ENCODE measurements at regions not wholly inside any gene's neighbourhood (a gene's known extent, or its start where the extent isn't known, plus 50 kb on each side); places are given as distances from the start of the nearest gene placed in this dataset.

DNA sequence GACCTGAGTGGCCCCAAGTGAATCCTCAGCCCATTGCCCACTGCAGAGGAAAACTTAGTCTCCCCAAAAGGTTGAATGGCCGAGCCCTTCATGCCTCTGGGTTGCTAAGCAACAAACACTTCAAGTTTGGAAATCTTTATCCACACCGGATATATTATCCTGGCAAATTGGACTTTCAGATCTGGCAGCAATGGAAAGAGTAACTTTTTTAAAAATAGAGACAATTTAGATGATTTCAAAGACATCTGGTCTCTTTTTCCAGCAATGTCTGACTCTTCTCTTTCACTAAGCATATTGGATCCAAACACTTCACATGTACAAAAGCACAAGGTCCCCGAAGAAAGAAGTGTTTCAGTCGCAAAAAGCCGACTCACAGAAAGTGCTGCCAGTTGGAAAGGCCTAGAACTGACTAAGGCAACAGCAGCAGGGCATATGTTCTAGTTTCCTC, 505.3 kb downstream of the SOX6 start:
- Histone ChIP-seq H3K4me3 (ENCODE audit: low read length in 2 of 2) (no peak overlapping the region), H3K4me1 (ENCODE audit: control insufficient read depth in 2 of 2, insufficient read depth in 2 of 2, low read length in 2 of 2) (no peaks in the 10 kb centered on the region), H3K27ac (ENCODE audit: low read depth in 2 of 2, low read length in 2 of 2) (no peak overlapping the region), H3K27me3 (ENCODE audit: control insufficient read depth in 2 of 2, insufficient read depth in 2 of 2, low read length in 2 of 2) (no peaks in the 10 kb centered on the region), H3K9ac (ENCODE audit: low read depth in 1 of 2, low read length in 2 of 2) (no peak overlapping the region), H3K9me3 (ENCODE audit: control insufficient read depth in 2 of 2, low read length in 2 of 2) (no peaks in the 10 kb centered on the region), H3K36me3 (ENCODE audit: control insufficient read depth in 2 of 2, insufficient read depth in 2 of 2, low read length in 2 of 2) (no peaks in the 10 kb centered on the region)

DNA sequence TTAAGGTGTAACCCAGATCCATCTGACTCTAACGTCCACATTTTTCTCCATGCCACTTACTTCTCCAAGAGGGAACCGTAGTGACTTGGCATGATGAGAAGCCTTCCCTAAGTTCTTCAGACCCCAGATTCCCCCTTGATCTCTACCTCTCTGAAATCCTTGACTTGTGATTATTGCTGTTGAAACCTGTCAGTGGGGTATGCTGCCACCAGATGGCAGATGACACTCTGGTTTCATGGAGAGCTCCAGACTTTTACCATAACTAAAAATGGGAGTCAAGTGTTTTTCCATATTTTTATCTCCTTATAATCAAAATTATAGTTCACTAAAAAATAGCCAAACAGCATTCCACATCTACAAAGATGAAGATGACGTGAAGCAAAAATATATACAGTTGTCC, 504.2 kb downstream of the SOX6 start:
- no peak overlapping the region for H3K9ac ChIP-seq (ENCODE audit: low read depth in 1 of 2, low read length in 2 of 2)
- H3K9me3 ChIP-seq (ENCODE audit: control insufficient read depth in 2 of 2, low read length in 2 of 2) = no peaks in the 10 kb centered on the region
- H3K36me3 ChIP-seq (ENCODE audit: control insufficient read depth in 2 of 2, insufficient read depth in 2 of 2, low read length in 2 of 2) = no peaks in the 10 kb centered on the region
- H3K4me3 ChIP-seq (ENCODE audit: low read length in 2 of 2) = no peak overlapping the region
- no peaks in the 10 kb centered on the region for H3K27me3 ChIP-seq (ENCODE audit: control insufficient read depth in 2 of 2, insufficient read depth in 2 of 2, low read length in 2 of 2)
- H3K4me1 ChIP-seq (ENCODE audit: control insufficient read depth in 2 of 2, insufficient read depth in 2 of 2, low read length in 2 of 2) = no peaks in the 10 kb centered on the region
- H3K27ac ChIP-seq (ENCODE audit: low read depth in 2 of 2, low read length in 2 of 2) = no peak overlapping the region

DNA sequence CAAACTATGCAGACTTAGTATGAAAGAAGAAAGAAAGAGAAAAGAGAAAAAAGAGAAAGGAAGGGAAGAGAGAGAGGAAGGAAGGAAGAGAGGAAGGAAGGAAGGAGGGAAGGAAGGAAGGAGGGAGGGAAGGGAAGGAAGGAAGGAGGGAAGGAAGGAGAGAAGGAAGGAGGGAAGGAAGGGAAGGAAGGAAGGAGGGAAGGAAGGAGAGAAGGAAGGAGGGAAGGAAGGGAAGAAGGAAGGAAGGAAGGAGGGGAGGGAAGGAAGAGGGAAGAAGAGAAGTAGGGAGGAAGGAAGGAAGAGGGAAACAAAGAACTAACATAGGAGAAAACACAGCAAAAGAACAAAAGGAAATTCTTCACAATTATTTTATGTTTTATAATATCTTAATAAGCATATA, 502.1 kb downstream of the SOX6 start:
- H3K4me3 ChIP-seq (ENCODE audit: low read length in 2 of 2) = no peak overlapping the region
- no peaks in the 10 kb centered on the region for H3K27me3 ChIP-seq (ENCODE audit: control insufficient read depth in 2 of 2, insufficient read depth in 2 of 2, low read length in 2 of 2)
- no peak overlapping the region for H3K27ac ChIP-seq (ENCODE audit: low read depth in 2 of 2, low read length in 2 of 2)
- no peaks in the 10 kb centered on the region for H3K4me1 ChIP-seq (ENCODE audit: control insufficient read depth in 2 of 2, insufficient read depth in 2 of 2, low read length in 2 of 2)
- no peak overlapping the region for H3K9ac ChIP-seq (ENCODE audit: low read depth in 1 of 2, low read length in 2 of 2)
- no peaks in the 10 kb centered on the region for H3K9me3 ChIP-seq (ENCODE audit: control insufficient read depth in 2 of 2, low read length in 2 of 2)
- no peaks in the 10 kb centered on the region for H3K36me3 ChIP-seq (ENCODE audit: control insufficient read depth in 2 of 2, insufficient read depth in 2 of 2, low read length in 2 of 2)

DNA sequence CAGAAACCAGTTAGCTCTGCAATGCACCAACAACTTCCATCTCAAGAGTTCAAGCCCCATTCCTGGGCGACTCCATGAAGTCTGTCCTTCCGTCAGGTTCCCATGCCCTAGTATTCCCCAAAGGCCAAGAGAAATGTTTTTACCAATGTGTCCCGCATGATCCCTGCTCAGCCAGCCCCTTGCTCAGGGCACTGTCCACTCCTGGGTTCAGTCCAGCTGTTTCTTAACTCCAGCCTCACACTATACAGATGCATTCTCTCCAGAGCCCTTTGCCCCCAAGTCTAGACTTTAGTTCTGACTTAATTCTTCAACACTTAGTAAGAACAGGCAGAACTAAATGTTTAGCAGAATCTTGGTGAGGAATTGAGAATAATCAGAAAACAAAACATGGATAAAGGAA, 497.5 kb downstream of the SOX6 start:
- Histone ChIP-seq H3K9ac (ENCODE audit: low read depth in 1 of 2, low read length in 2 of 2) (no peak overlapping the region), H3K27ac (ENCODE audit: low read depth in 2 of 2, low read length in 2 of 2) (no peak overlapping the region), H3K9me3 (ENCODE audit: control insufficient read depth in 2 of 2, low read length in 2 of 2) (no peaks in the 10 kb centered on the region), H3K27me3 (ENCODE audit: control insufficient read depth in 2 of 2, insufficient read depth in 2 of 2, low read length in 2 of 2) (no peaks in the 10 kb centered on the region), H3K4me3 (ENCODE audit: low read length in 2 of 2) (no peak overlapping the region), H3K36me3 (ENCODE audit: control insufficient read depth in 2 of 2, insufficient read depth in 2 of 2, low read length in 2 of 2) (no peaks in the 10 kb centered on the region), H3K4me1 (ENCODE audit: control insufficient read depth in 2 of 2, insufficient read depth in 2 of 2, low read length in 2 of 2) (no peaks in the 10 kb centered on the region)

DNA sequence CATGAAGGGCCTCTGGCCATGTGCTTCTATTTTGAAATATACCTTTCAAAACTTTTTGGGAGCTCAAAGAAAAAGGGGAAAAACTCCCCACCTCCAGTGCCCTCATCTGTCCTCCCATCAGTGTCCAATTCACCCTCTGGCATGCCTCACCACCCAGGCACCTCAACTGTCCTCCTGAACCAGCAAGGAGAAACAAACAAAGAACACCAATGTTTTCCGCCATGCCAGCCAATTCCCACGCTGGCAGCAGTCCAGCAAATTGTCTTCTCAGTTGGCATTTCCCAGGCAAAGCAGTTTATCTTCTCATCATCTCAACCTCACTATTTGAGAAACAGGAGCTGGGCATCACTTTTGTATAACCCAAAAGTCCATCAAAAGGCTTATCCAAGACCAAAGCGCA, 496.9 kb downstream of the SOX6 start:
- no peaks in the 10 kb centered on the region for H3K27me3 ChIP-seq (ENCODE audit: control insufficient read depth in 2 of 2, insufficient read depth in 2 of 2, low read length in 2 of 2)
- no peaks in the 10 kb centered on the region for H3K36me3 ChIP-seq (ENCODE audit: control insufficient read depth in 2 of 2, insufficient read depth in 2 of 2, low read length in 2 of 2)
- no peak overlapping the region for H3K9ac ChIP-seq (ENCODE audit: low read depth in 1 of 2, low read length in 2 of 2)
- no peak overlapping the region for H3K27ac ChIP-seq (ENCODE audit: low read depth in 2 of 2, low read length in 2 of 2)
- no peaks in the 10 kb centered on the region for H3K9me3 ChIP-seq (ENCODE audit: control insufficient read depth in 2 of 2, low read length in 2 of 2)
- no peak overlapping the region for H3K4me3 ChIP-seq (ENCODE audit: low read length in 2 of 2)
- H3K4me1 ChIP-seq (ENCODE audit: control insufficient read depth in 2 of 2, insufficient read depth in 2 of 2, low read length in 2 of 2) = no peaks in the 10 kb centered on the region

DNA sequence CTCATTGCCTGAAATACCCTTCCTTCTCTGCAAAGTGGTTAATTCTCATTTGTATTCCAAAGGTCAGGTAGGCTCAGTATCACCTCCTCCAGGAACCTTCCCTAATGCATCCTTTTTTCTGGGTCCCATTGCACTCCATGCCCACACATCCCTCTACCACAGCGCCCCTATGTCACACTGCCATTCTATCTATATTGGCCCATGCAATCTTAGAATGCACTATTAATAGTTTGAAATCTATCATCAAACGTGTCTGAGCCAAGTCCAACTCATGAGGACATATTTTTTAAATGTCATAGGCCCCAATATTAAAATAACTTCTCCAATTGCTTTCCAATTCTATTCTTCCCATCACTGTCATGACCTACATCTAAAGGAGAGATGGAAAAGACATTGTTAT, 495.1 kb downstream of the SOX6 start:
- Histone ChIP-seq H3K27ac (ENCODE audit: low read depth in 2 of 2, low read length in 2 of 2) (no peak overlapping the region), H3K9me3 (ENCODE audit: control insufficient read depth in 2 of 2, low read length in 2 of 2) (no peaks in the 10 kb centered on the region), H3K4me3 (ENCODE audit: low read length in 2 of 2) (no peak overlapping the region), H3K36me3 (ENCODE audit: control insufficient read depth in 2 of 2, insufficient read depth in 2 of 2, low read length in 2 of 2) (no peaks in the 10 kb centered on the region), H3K27me3 (ENCODE audit: control insufficient read depth in 2 of 2, insufficient read depth in 2 of 2, low read length in 2 of 2) (no peaks in the 10 kb centered on the region), H3K9ac (ENCODE audit: low read depth in 1 of 2, low read length in 2 of 2) (no peak overlapping the region), H3K4me1 (ENCODE audit: control insufficient read depth in 2 of 2, insufficient read depth in 2 of 2, low read length in 2 of 2) (no peaks in the 10 kb centered on the region)

DNA sequence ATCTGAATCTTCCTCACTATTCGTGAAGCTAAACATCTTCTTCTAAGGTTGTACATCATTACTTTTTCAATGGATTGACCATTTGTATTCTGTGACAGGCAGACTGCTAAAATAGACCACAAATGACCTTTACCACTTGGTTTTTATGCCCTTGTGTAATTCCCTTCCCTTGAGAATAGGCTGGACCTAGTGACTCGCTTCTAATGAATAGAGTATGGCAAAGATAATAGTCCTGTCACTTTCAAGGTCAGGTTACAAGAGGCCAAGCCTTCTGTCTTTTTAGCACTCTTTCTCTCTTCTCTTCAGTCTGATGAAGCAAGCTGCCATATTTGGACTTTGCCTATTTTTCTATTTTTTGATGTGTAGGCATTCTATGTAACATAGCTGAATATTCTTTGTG, 492.9 kb downstream of the SOX6 start:
- Histone ChIP-seq H3K27me3 (ENCODE audit: control insufficient read depth in 2 of 2, insufficient read depth in 2 of 2, low read length in 2 of 2) (no peaks in the 10 kb centered on the region), H3K4me1 (ENCODE audit: control insufficient read depth in 2 of 2, insufficient read depth in 2 of 2, low read length in 2 of 2) (no peaks in the 10 kb centered on the region), H3K9me3 (ENCODE audit: control insufficient read depth in 2 of 2, low read length in 2 of 2) (no peaks in the 10 kb centered on the region), H3K36me3 (ENCODE audit: control insufficient read depth in 2 of 2, insufficient read depth in 2 of 2, low read length in 2 of 2) (no peaks in the 10 kb centered on the region), H3K4me3 (ENCODE audit: low read length in 2 of 2) (no peak overlapping the region), H3K9ac (ENCODE audit: low read depth in 1 of 2, low read length in 2 of 2) (no peak overlapping the region), H3K27ac (ENCODE audit: low read depth in 2 of 2, low read length in 2 of 2) (no peak overlapping the region)

DNA sequence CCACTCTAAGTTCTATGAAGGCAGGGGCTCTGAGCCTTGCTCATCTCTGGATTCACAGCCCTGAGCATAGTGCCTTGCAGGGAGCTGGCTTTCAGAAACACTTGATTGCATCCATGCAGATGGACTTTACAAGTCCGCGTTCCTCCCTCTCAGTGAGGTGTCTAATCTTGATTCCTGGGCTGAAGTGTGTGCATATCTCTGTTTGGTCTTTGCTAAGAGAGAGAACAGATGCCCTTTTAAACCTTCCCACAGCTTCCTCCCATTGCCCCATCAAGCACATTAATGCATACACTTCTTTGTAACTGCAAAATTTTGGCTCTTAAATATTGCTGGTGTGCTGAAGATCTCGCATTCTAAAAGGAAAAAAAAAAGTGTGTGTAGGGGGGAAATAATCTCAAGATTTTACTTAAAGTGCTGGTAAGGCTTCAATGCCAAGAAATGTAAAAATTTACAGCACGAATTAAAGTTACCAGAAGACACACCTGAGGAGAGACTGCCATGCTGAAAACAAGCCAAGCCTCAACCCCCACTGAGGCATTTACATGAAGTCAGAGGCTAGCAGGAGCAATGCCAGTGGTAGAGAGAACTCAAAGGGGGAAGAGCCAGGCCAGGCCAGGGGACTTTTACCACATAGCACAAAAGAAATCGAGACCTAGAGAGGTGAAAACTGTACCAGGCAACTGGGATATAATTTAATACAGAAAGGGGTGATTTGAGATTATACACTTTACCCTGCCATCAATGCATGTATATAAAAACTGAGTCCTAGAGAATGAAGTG, 492.1 kb downstream of the SOX6 start:
- H3K36me3 ChIP-seq (ENCODE audit: control insufficient read depth in 2 of 2, insufficient read depth in 2 of 2, low read length in 2 of 2) = no peaks in the 10 kb centered on the region
- no peak overlapping the region for H3K9ac ChIP-seq (ENCODE audit: low read depth in 1 of 2, low read length in 2 of 2)
- no peak overlapping the region for H3K4me3 ChIP-seq (ENCODE audit: low read length in 2 of 2)
- no peak overlapping the region for H3K27ac ChIP-seq (ENCODE audit: low read depth in 2 of 2, low read length in 2 of 2)
- no peaks in the 10 kb centered on the region for H3K27me3 ChIP-seq (ENCODE audit: control insufficient read depth in 2 of 2, insufficient read depth in 2 of 2, low read length in 2 of 2)
- no peaks in the 10 kb centered on the region for H3K4me1 ChIP-seq (ENCODE audit: control insufficient read depth in 2 of 2, insufficient read depth in 2 of 2, low read length in 2 of 2)
- H3K9me3 ChIP-seq (ENCODE audit: control insufficient read depth in 2 of 2, low read length in 2 of 2) = no peaks in the 10 kb centered on the region

DNA sequence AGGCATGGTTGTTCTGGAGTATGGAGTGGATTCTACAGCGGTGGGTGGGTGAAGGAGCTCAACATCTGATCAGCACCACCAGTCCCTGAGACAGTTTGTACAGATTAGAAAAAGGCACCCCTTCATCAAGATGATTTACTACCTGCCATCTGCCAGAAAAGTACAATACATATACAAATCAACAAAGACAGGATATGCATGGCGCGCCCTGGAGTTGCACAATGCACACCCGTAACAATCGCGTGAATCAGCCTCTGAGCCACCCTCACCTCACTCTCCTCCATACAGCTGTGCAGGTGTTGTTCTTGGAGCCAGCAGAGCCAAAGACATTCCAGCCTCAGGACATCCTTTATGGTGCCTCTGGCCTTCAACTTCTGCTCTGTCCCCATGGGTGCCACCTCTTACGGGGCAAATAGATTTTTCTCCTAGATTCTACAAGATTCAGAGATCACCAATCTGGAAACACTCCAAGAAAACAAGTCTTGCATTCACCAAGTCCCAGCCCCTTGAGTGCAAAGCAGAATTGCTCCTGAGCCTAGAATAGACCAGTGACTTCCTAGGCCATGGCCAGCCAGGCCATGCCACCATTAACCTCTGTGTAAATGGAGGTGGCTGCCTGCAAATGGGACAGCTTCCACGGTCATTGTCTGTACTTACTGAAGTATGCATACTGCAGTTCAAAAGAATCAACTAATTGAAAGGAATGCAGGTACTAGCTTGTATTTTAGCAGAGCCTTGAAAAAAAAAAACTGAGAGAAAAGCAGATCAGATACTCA, 490.9 kb downstream of the SOX6 start:
- Histone ChIP-seq H3K27me3 (ENCODE audit: control insufficient read depth in 2 of 2, insufficient read depth in 2 of 2, low read length in 2 of 2) (no peaks in the 10 kb centered on the region), H3K4me3 (ENCODE audit: low read length in 2 of 2) (no peak overlapping the region), H3K36me3 (ENCODE audit: control insufficient read depth in 2 of 2, insufficient read depth in 2 of 2, low read length in 2 of 2) (no peaks in the 10 kb centered on the region), H3K4me1 (ENCODE audit: control insufficient read depth in 2 of 2, insufficient read depth in 2 of 2, low read length in 2 of 2) (no peaks in the 10 kb centered on the region), H3K9me3 (ENCODE audit: control insufficient read depth in 2 of 2, low read length in 2 of 2) (no peaks in the 10 kb centered on the region), H3K27ac (ENCODE audit: low read depth in 2 of 2, low read length in 2 of 2) (no peak overlapping the region), H3K9ac (ENCODE audit: low read depth in 1 of 2, low read length in 2 of 2) (no peak overlapping the region)

DNA sequence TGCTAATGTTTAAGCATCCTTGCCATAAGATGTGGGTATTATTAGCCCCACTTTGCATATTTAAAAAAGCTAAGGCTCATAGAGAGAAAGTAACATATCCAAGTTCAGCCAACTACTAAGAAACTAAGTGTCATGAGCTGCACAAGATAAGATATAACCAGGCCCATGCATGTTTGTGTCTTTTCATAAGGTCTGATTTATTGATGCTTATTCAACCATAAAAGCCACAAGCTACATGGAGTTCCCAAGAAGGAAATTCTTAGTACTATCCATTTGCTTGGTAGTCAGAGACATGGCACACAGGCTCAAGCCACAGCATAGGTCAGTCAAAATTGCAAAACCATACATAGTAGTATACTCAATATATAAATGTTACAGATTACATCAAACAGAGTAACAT, 488.5 kb downstream of the SOX6 start:
- Histone ChIP-seq H3K27ac (ENCODE audit: low read depth in 2 of 2, low read length in 2 of 2) (no peak overlapping the region), H3K4me1 (ENCODE audit: control insufficient read depth in 2 of 2, insufficient read depth in 2 of 2, low read length in 2 of 2) (no peaks in the 10 kb centered on the region), H3K27me3 (ENCODE audit: control insufficient read depth in 2 of 2, insufficient read depth in 2 of 2, low read length in 2 of 2) (no peaks in the 10 kb centered on the region), H3K9ac (ENCODE audit: low read depth in 1 of 2, low read length in 2 of 2) (no peak overlapping the region), H3K36me3 (ENCODE audit: control insufficient read depth in 2 of 2, insufficient read depth in 2 of 2, low read length in 2 of 2) (no peaks in the 10 kb centered on the region), H3K9me3 (ENCODE audit: control insufficient read depth in 2 of 2, low read length in 2 of 2) (no peaks in the 10 kb centered on the region), H3K4me3 (ENCODE audit: low read length in 2 of 2) (no peak overlapping the region)
